Fibroblast of pulmonary artery (primary cell): ENCODE measurements at regions not wholly inside any gene's neighbourhood (a gene's known extent, or its start where the extent isn't known, plus 50 kb on each side); places are given as distances from the start of the nearest gene placed in this dataset.

Source experiments
- DNase-seq: peaks from one replicate; pipeline ENCODE4 v3.0.0-alpha.2; 2010; ENCODE audit warnings: low read depth
- H3K4me3 ChIP-seq: replicated peaks from 2 replicates; pipeline ENCODE4 v1.5.1; 2011; ENCODE audit warnings: low read depth, mild to moderate bottlenecking, control low read depth, low read length, moderate library complexity
- CTCF ChIP-seq: IDR thresholded peaks from 2 replicates; pipeline ENCODE4 v1.5.1; 2011; ENCODE audit warnings: mild to moderate bottlenecking, control low read depth, low read length, inconsistent platforms; ENCODE audit errors: missing control alignments

- no peak overlapping the region for H3K4me3 ChIP-seq
- DNase-seq: no peak
- no peak for TF ChIP-seq CTCF
These were observed 333.8 kb upstream of the MPDZ start for GRCh38 chr9:13613296-13613695.

DNA sequence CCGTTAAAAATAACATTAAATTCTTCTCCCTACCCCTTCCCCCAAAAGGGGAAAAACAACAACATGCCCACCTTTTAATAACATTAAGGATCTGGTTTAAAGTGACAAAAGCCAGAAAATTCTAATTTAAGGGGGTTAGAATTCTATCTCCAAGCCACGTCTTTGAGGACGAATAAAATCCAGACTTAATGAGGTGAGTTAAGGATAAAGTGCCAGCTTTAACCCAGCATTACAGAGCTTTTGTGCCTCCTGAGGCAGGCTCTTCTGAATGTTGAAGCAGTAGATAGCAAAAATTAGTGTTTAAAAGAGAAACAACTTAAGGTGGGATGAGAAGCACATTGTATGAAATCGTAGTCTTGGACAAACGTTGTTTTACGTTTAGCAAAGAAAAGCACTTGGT, 329.0 kb upstream of the MPDZ start:
- DNase-seq: no peak
- H3K4me3 ChIP-seq: no peak overlapping the region
- no peak for TF ChIP-seq CTCF

DNA sequence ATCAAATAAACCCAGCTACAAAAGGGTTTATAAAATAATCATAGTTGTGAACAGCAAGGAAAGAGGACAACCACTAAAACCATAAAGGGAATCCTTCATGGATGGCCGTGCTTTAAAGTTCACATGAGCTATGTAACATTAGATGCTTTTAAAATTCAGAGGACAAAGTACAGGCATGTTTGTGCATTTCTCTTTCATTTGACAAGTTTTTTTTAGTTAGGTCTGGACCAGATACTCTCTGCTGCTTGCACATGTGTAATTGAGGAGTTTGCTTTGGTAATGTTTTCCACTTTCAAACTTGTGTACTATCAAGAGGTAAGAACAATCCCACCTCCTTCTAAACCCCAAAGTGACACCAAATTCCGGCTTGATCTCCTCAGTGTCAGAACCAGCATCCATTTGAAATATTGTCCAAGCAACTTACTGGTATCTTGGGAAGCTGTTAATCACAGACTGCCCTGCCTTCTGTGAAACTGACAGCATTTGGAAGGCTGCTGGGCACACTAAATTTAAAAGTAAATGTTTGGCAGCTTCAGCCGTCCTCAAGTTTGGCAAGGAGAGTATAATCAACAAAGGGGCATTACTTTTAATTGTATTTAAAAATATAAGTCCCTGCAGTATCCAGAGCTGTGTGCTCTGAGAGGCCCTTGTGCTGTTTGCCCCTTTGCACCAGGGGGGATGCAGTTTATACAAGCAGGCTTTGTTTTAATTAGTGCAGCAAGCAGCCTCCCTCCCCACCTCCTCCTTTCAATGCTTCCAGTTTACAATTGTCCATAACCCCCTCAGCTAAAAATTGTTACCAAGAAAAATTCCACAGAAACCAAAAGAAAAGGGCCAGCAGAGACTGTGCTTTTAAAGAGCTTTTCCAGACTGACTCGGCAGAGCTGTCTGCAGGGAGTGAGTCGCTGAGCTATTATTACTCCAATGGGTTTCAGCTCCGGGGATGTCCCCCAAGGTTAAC, 328.3 kb upstream of the MPDZ start:
- H3K4me3 ChIP-seq: no peak overlapping the region
- no peak for DNase-seq
- TF ChIP-seq CTCF: no peak

DNA sequence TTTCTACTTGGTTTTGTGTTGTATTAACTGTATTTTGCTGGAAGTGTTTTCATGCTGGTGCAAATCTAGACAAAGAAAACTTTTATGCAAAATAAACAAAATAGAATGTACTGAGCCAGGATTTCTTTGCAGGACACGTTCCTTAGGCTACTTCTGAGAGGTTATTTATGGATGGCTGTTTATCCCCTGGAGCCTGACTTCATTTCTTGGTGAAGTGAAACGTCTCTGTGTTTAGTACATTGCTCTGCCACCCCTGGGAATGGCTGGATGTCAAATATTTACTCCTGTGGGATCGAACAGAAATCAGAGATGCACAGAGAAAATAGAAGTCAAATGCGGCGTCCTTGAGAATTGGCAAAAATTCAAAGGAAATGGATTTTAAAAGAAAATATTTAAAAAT, 327.1 kb upstream of the MPDZ start:
- no peak for DNase-seq
- no peak overlapping the region for H3K4me3 ChIP-seq
- TF ChIP-seq CTCF: no peak

- no peak overlapping the region for H3K4me3 ChIP-seq
- TF ChIP-seq CTCF: no peak
- peak; percentile 52 for DNase-seq
These were observed 324.4 kb upstream of the MPDZ start for GRCh38 chr9:13603921-13604320.

DNA sequence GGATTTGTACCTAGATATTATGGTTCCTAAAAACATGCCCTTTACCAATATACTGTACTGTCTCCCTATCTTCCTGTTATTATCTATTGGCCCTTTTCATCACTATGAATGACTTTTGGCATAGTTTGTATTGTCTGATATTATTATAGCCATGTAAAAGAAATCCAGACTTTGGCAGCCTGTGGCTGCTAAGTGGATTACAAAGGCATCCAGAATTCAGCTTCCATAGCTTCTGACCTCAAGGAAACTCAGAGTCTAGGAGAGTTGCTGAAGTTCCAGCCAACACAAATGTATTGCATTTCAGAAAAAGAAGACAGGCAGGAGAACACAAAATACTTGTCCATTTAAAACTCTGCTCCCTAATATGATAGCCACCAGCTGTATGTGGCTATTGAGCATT, 319.2 kb upstream of the MPDZ start:
- no peak overlapping the region for H3K4me3 ChIP-seq
- no peak for DNase-seq
- TF ChIP-seq CTCF: no peak

GRCh38 chr9:13597427-13597826, 317.9 kb upstream of the MPDZ start:
- no peak overlapping the region for H3K4me3 ChIP-seq
- TF ChIP-seq CTCF: no peak
- DNase-seq: no peak
